HG03139 (cell line): ENCODE measurements at regions not wholly inside any gene's neighbourhood (a gene's known extent, or its start where the extent isn't known, plus 50 kb on each side); places are given as distances from the start of the nearest gene placed in this dataset.

ENCODE experiments used
- ATAC-seq: cut with Tn5 transposase; IDR thresholded peaks from one replicate; pipeline ENCODE4 v1.9.1; 2021; ENCODE audit not compliant: unreplicated experiment

- no peak for ATAC-seq
These were observed 238.5 kb downstream of the LTN1 start for GRCh38 chr21:28754127-28754611.

GRCh38 chr21:28752131-28752530 is 240.5 kb downstream of the LTN1 start:
- no peak for ATAC-seq

GRCh38 chr21:28751176-28751575 is 241.5 kb downstream of the LTN1 start:
- ATAC-seq = no peak

GRCh38 chr21:28750565-28750964 is 242.1 kb downstream of the LTN1 start:
- no peak for ATAC-seq

GRCh38 chr21:28749536-28749935 is 243.1 kb downstream of the LTN1 start:
- ATAC-seq = no peak

- no peak for ATAC-seq
These were observed 245.2 kb downstream of the LTN1 start for GRCh38 chr21:28747464-28747863.

- no peak for ATAC-seq
These were observed 246.5 kb downstream of the LTN1 start for GRCh38 chr21:28746166-28746565.

- peak; percentile 83 for ATAC-seq
These were observed 247.3 kb downstream of the LTN1 start for GRCh38 chr21:28745131-28746016.

- no peak for ATAC-seq
These were observed 249.0 kb downstream of the LTN1 start for GRCh38 chr21:28743723-28744122.

- ATAC-seq = no peak
These were observed 250.2 kb downstream of the LTN1 start for GRCh38 chr21:28742527-28742926.

GRCh38 chr21:28740125-28740524 is 252.6 kb downstream of the LTN1 start:
- no peak for ATAC-seq

GRCh38 chr21:28738882-28739281 is 253.8 kb downstream of the LTN1 start:
- no peak for ATAC-seq

GRCh38 chr21:28738420-28738704 is 254.3 kb downstream of the LTN1 start:
- no peak for ATAC-seq

- ATAC-seq = no peak
These were observed 254.8 kb downstream of the LTN1 start for GRCh38 chr21:28737674-28738419.

- no peak for ATAC-seq
These were observed 258.0 kb downstream of the LTN1 start for GRCh38 chr21:28734522-28735175.

- no peak for ATAC-seq
These were observed 260.9 kb downstream of the LTN1 start for GRCh38 chr21:28731700-28732321.

- no peak for ATAC-seq
These were observed 262.8 kb downstream of the LTN1 start for GRCh38 chr21:28729887-28730286.

GRCh38 chr21:28727809-28728208 is 264.9 kb downstream of the LTN1 start:
- no peak for ATAC-seq

- no peak for ATAC-seq
These were observed 267.3 kb downstream of the LTN1 start for GRCh38 chr21:28725396-28725795.

GRCh38 chr21:28723646-28724045 is 269.0 kb downstream of the LTN1 start:
- no peak for ATAC-seq

GRCh38 chr21:28719723-28720122 is 273.0 kb downstream of the LTN1 start:
- no peak for ATAC-seq
